ENCODE measurements at regions not wholly inside any gene's neighbourhood (a gene's known extent, or its start where the extent isn't known, plus 50 kb on each side); places are given as distances from the start of the nearest gene placed in this dataset.

GRCh38 chr2:183248866-183249567, 124.8 kb downstream of the NUP35 start:
- ATAC-seq (no peak), DNase-seq (no peak)
- Mint-ChIP-seq H3K27ac (no peak overlapping the region), H3K9me3 (ENCODE audit: low read depth) (no peaks in the 10 kb centered on the region), H3K36me3 (ENCODE audit: low read depth) (no peaks in the 10 kb centered on the region), H3K27me3 (no peaks in the 10 kb centered on the region), H3K4me3 (no peak overlapping the region), H3K4me1 (no peaks in the 10 kb centered on the region)
- ChIA-PET CTCF (interaction anchor here (0.7 to 2.0 kb wide), 5 partner anchors 10 to 18 kb away, joined by 3 to 8 read pairs (median 4); no protein-coding TSS in a partner anchor), POLR2A (interaction anchor here (0.6 to 0.7 kb wide), 2 partner anchors 298 to 1351 kb away, joined by 3 read pairs; no protein-coding TSS in a partner anchor)
- intact Hi-C loops (cut with DNase I, micrococcal nuclease) = no loop called here

GRCh38 chr2:183250061-183250460, 125.8 kb downstream of the NUP35 start:
- intact Hi-C loops (cut with DNase I, micrococcal nuclease) = no loop called here
- CTCF ChIA-PET = interaction anchor here (2.0 kb wide), 1 partner anchor 9 kb away, joined by 6 read pairs; no protein-coding TSS in a partner anchor
- H3K27ac Mint-ChIP-seq = no peak overlapping the region
- H3K4me3 Mint-ChIP-seq = no peak overlapping the region
- no peaks in the 10 kb centered on the region for H3K9me3 Mint-ChIP-seq (ENCODE audit: low read depth)
- POLR2A ChIA-PET = no interaction called here
- no peaks in the 10 kb centered on the region for H3K4me1 Mint-ChIP-seq
- no peaks in the 10 kb centered on the region for H3K36me3 Mint-ChIP-seq (ENCODE audit: low read depth)
- no peak for DNase-seq
- H3K27me3 Mint-ChIP-seq = no peaks in the 10 kb centered on the region
- ATAC-seq = no peak

DNA sequence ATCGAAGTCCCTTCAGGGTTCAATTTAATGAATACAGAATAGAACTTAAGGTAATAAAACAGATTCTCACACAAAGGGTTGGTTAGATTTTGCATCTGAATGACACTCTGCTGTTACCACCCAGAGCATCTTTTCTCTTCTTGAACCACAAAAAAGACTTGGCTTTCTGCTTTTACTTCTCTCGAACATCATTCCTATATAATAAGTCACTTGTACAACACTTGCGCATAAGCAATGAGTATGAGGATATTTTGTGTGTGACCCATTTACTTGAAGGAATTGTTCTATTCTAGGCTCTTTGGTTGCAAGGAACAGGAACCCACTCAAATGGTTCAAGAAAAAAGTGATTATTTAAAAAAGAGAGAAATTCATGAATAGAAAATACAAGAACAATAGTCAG, 126.2 kb downstream of the NUP35 start:
- H3K9me3 Mint-ChIP-seq (ENCODE audit: low read depth) = no peaks in the 10 kb centered on the region
- ChIA-PET POLR2A (no interaction called here), CTCF (interaction anchor here (2.0 kb wide), 1 partner anchor 8 kb away, joined by 6 read pairs; no protein-coding TSS in a partner anchor)
- ATAC-seq = no peak
- H3K27ac Mint-ChIP-seq = no peak overlapping the region
- H3K36me3 Mint-ChIP-seq (ENCODE audit: low read depth) = no peaks in the 10 kb centered on the region
- intact Hi-C loops (cut with DNase I, micrococcal nuclease) = no loop called here
- no peaks in the 10 kb centered on the region for H3K4me1 Mint-ChIP-seq
- no peak overlapping the region for H3K4me3 Mint-ChIP-seq
- no peak for DNase-seq
- no peaks in the 10 kb centered on the region for H3K27me3 Mint-ChIP-seq

- H3K36me3 Mint-ChIP-seq (ENCODE audit: low read depth) = no peaks in the 10 kb centered on the region
- ChIA-PET POLR2A (no interaction called here), CTCF (no interaction called here)
Observed at GRCh38 chr2:183253441-183254130, 129.3 kb downstream of the NUP35 start.

GRCh38 chr2:183255411-183255810, 131.2 kb downstream of the NUP35 start:
- intact Hi-C loops (cut with DNase I, micrococcal nuclease) = no loop called here

More at GRCh38 chr2:183253441-183254130, 129.3 kb downstream of the NUP35 start:
- intact Hi-C loops (cut with DNase I, micrococcal nuclease) = no loop called here
- Mint-ChIP-seq H3K9me3 (ENCODE audit: low read depth) (no peaks in the 10 kb centered on the region), H3K27me3 (no peaks in the 10 kb centered on the region), H3K4me3 (no peak overlapping the region), H3K27ac (no peak overlapping the region), H3K4me1 (no peaks in the 10 kb centered on the region)
- ATAC-seq = no peak
- no peak for DNase-seq

GRCh38 chr2:183259921-183260320, 135.7 kb downstream of the NUP35 start:
- DNase-seq = no peak
- Mint-ChIP-seq H3K4me3 (no peak overlapping the region), H3K36me3 (ENCODE audit: low read depth) (peaks cover 5% of the 10 kb centered on the region), H3K4me1 (no peaks in the 10 kb centered on the region), H3K27me3 (peaks cover 2% of the 10 kb centered on the region), H3K9me3 (ENCODE audit: low read depth) (peaks cover 2% of the 10 kb centered on the region), H3K27ac (no peak overlapping the region)
- CTCF ChIA-PET = interaction anchor here (0.6 to 1.1 kb wide), 2 partner anchors 11 to 103 kb away, joined by 3 to 8 read pairs; no protein-coding TSS in a partner anchor
- intact Hi-C loops (cut with DNase I, micrococcal nuclease) = no loop called here
- no peak for ATAC-seq
- POLR2A ChIA-PET = no interaction called here

More at GRCh38 chr2:183255411-183255810, 131.2 kb downstream of the NUP35 start:
- H3K36me3 Mint-ChIP-seq (ENCODE audit: low read depth) = no peaks in the 10 kb centered on the region
- DNase-seq = no peak
- CTCF ChIA-PET = no interaction called here
- no peaks in the 10 kb centered on the region for H3K27me3 Mint-ChIP-seq
- no peak for ATAC-seq
- H3K27ac Mint-ChIP-seq = no peak overlapping the region
- H3K4me3 Mint-ChIP-seq = no peak overlapping the region
- H3K9me3 Mint-ChIP-seq (ENCODE audit: low read depth) = no peaks in the 10 kb centered on the region
- no peaks in the 10 kb centered on the region for H3K4me1 Mint-ChIP-seq
- POLR2A ChIA-PET = no interaction called here

GRCh38 chr2:183260527-183260926, 136.3 kb downstream of the NUP35 start:
- H3K27ac Mint-ChIP-seq = no peak overlapping the region
- H3K9me3 Mint-ChIP-seq (ENCODE audit: low read depth) = peaks cover 2% of the 10 kb centered on the region
- H3K4me3 Mint-ChIP-seq = no peak overlapping the region
- ChIA-PET POLR2A (no interaction called here), CTCF (interaction anchor here (1.1 kb wide), 1 partner anchor 12 kb away, joined by 8 read pairs; no protein-coding TSS in a partner anchor)
- H3K4me1 Mint-ChIP-seq = no peaks in the 10 kb centered on the region
- peaks cover 5% of the 10 kb centered on the region for H3K36me3 Mint-ChIP-seq (ENCODE audit: low read depth)
- intact Hi-C loops (cut with DNase I, micrococcal nuclease) = no loop called here
- DNase-seq = no peak
- H3K27me3 Mint-ChIP-seq = peaks cover 2% of the 10 kb centered on the region
- no peak for ATAC-seq

- intact Hi-C loops (cut with DNase I, micrococcal nuclease) = no loop called here
- no peak for DNase-seq
- POLR2A ChIA-PET = no interaction called here
- peaks cover 5% of the 10 kb centered on the region for H3K9me3 Mint-ChIP-seq (ENCODE audit: low read depth)
- no peak overlapping the region for H3K27ac Mint-ChIP-seq
- H3K36me3 Mint-ChIP-seq (ENCODE audit: low read depth) = peaks cover 5% of the 10 kb centered on the region
- no peak overlapping the region for H3K4me3 Mint-ChIP-seq
- ATAC-seq = no peak
- no peaks in the 10 kb centered on the region for H3K4me1 Mint-ChIP-seq
- peaks cover 2% of the 10 kb centered on the region for H3K27me3 Mint-ChIP-seq
- CTCF ChIA-PET = no interaction called here
Observed at GRCh38 chr2:183264890-183265535, 140.8 kb downstream of the NUP35 start.

DNA sequence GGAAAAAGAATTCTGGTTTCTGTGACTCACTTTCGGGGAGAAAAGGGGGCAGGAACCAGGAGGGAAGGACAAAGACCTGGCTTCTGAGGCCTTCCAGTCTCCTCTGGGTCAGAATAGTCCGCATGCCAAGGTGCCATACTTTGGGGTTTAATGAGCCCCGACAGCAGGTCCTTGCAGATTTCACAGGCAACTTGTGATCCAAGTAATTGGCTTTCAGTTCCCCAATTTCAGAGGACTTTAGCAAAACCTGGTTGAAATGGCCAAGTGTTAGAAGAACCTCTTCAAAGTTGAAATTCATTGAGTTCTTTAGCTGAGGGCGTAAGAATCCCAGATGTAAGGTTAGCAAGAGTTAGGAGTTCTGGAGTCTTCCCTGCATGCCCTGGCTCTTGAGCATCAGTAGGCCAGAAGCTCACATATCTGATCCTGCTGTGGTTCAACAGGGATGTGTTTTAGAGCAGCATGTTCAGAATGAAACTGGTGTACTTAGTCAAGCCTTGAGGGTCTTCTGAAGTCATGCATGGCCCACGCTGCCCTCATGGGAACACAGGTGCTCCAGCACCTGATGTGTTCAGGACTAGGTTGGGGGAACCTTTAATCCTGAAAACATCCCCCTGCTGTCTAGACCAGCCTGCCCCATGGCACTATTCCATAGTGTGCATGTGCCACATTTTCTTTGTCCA, 143.0 kb downstream of the NUP35 start:
- Mint-ChIP-seq H3K9me3 (ENCODE audit: low read depth) (peaks cover 8% of the 10 kb centered on the region), H3K27me3 (peaks cover 2% of the 10 kb centered on the region), H3K4me1 (no peaks in the 10 kb centered on the region), H3K27ac (no peak overlapping the region), H3K36me3 (ENCODE audit: low read depth) (no peaks in the 10 kb centered on the region), H3K4me3 (no peak overlapping the region)
- intact Hi-C loops (cut with DNase I, micrococcal nuclease) = no loop called here
- ATAC-seq = no peak
- ChIA-PET CTCF (no interaction called here), POLR2A (no interaction called here)
- DNase-seq = no peak

DNA sequence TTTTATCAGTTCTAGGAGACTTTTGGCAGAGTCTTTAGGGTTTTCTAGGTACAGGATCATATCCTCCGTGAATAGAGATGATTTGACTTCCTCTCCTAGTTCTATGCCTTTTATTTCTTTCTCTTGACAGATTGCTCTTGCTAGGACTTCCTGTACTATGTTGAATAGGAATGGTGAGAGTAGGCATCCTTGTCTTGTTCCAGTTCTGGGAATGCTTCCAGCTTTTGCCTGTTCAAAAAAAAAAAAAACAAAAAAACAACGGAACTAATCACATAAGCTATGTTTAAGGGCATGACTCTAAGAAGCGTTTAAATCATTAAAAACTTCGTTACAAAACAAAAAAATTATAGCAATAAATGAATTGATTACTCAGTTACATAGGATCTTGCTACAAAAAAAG, 145.7 kb downstream of the NUP35 start:
- H3K4me1 Mint-ChIP-seq = no peaks in the 10 kb centered on the region
- DNase-seq (no peak), ATAC-seq (no peak)
- H3K9me3 Mint-ChIP-seq (ENCODE audit: low read depth) = peaks cover 6% of the 10 kb centered on the region
- POLR2A ChIA-PET = no interaction called here
- no peak overlapping the region for H3K4me3 Mint-ChIP-seq
- H3K36me3 Mint-ChIP-seq (ENCODE audit: low read depth) = no peaks in the 10 kb centered on the region
- CTCF ChIA-PET = no interaction called here
- H3K27ac Mint-ChIP-seq = no peak overlapping the region
- intact Hi-C loops (cut with DNase I, micrococcal nuclease) = no loop called here
- no peaks in the 10 kb centered on the region for H3K27me3 Mint-ChIP-seq

- ChIA-PET CTCF (no interaction called here), POLR2A (interaction anchor here (0.6 kb wide), 1 partner anchor 93 kb away, joined by 3 read pairs; no protein-coding TSS in a partner anchor)
- Mint-ChIP-seq H3K4me1 (no peaks in the 10 kb centered on the region), H3K36me3 (ENCODE audit: low read depth) (no peaks in the 10 kb centered on the region), H3K9me3 (ENCODE audit: low read depth) (no peaks in the 10 kb centered on the region), H3K27me3 (no peaks in the 10 kb centered on the region), H3K4me3 (no peak overlapping the region), H3K27ac (no peak overlapping the region)
- no peak for DNase-seq
- intact Hi-C loops (cut with DNase I, micrococcal nuclease) = no loop called here
- no peak for ATAC-seq
Observed at GRCh38 chr2:183283209-183283608, 159.0 kb downstream of the NUP35 start.

Data from activated CD4-positive, alpha-beta T cell treated with anti-CD3 and anti-CD28 coated beads for 36 hours (primary cell).